ENCODE measurements at regions not wholly inside any gene's neighbourhood (a gene's known extent, or its start where the extent isn't known, plus 50 kb on each side); places are given as distances from the start of the nearest gene placed in this dataset.

GRCh38 chr4:169333265-169333664 lies 62.5 kb upstream of the SH3RF1 start:
- TF ChIP-seq CTCF (IDR thresholded peaks at IDR 0.05) (no peak), POLR2A (IDR thresholded peaks at IDR 0.05) (no peak)
